IMR-90 (cell line): ENCODE measurements at regions not wholly inside any gene's neighbourhood (a gene's known extent, or its start where the extent isn't known, plus 50 kb on each side); places are given as distances from the start of the nearest gene placed in this dataset.

ENCODE experiments used
- ATAC-seq: fragments of 200-7000 bp; cut with Tn5 transposase; 2 replicates; pipeline ENCODE4 v1.9.1; 2020; ENCODE audit warnings: low read depth, mild to moderate bottlenecking, moderate library complexity
- BruUV-seq: library from RNA; stranded (reverse); fragments of 400-500 nt; replicated peaks from 2 replicates; lab custom pipeline; 2021; lab: Mats Ljungman, UMichigan
- CTCF ChIA-PET: fragments of 300-600 bp; formaldehyde crosslinking; extraction: SDS; loops from one replicate; lab custom pipeline; 2021; ENCODE audit warnings: antibody characterized with exemption; lab: Yijun Ruan, JAX
- POLR2A ChIA-PET: fragments of 300-600 bp; sonication (Branson Sonifier 250); formaldehyde crosslinking; loops from one replicate; lab custom pipeline; 2022; ENCODE audit warnings: antibody characterized with exemption; ENCODE audit not compliant: unreplicated experiment; lab: Charles Lee
- DNase-seq: peaks from one replicate; pipeline ENCODE4 v3.0.0; 2013
- H2AFZ ChIP-seq: replicated peaks from 2 replicates; pipeline ENCODE3; 2013; ENCODE audit warnings: low read length, mild to moderate bottlenecking; ENCODE audit not compliant: poor library complexity
- H2AK5ac ChIP-seq: 2 replicates; pipeline ENCODE4 v1.6.1; 2013; ENCODE audit warnings: low read depth, low read length, inconsistent platforms
- H2AK9ac ChIP-seq: replicated peaks from 2 replicates; pipeline ENCODE3; 2013; ENCODE audit warnings: mild to moderate bottlenecking, low read depth, low read length, moderate library complexity; ENCODE audit not compliant: poor library complexity
- H2BK120ac ChIP-seq: 2 replicates; pipeline ENCODE4 v1.6.1; 2013; ENCODE audit warnings: low read depth, low read length, inconsistent platforms
- H2BK15ac ChIP-seq: 3 replicates; pipeline ENCODE4 v1.6.1; 2013; ENCODE audit warnings: low read depth, low read length, inconsistent platforms
- H2BK20ac ChIP-seq: 2 replicates; pipeline ENCODE4 v1.6.1; 2013; ENCODE audit warnings: low read depth, mild to moderate bottlenecking, inconsistent platforms, low read length, moderate library complexity
- H2BK5ac ChIP-seq: 2 replicates; pipeline ENCODE4 v1.6.1; 2013; ENCODE audit warnings: mild to moderate bottlenecking, low read depth, low read length, inconsistent platforms; ENCODE audit not compliant: poor library complexity, severe bottlenecking
- H3K14ac ChIP-seq: replicated peaks from 2 replicates; pipeline ENCODE4 v1.6.1; 2013; ENCODE audit warnings: low read depth, low read length, inconsistent platforms
- H3K18ac ChIP-seq: 2 replicates; pipeline ENCODE4 v1.6.1; 2013; ENCODE audit warnings: low read depth, low read length, control low read depth
- H3K23ac ChIP-seq: 2 replicates; pipeline ENCODE4 v1.6.1; 2013; ENCODE audit warnings: low read depth, low read length, inconsistent platforms
- H3K27ac ChIP-seq: 2 replicates; pipeline ENCODE4 v1.5.1; 2013; ENCODE audit warnings: mild to moderate bottlenecking, control low read depth, low read length; ENCODE audit not compliant: insufficient read depth
- H3K27me3 ChIP-seq: 2 replicates; pipeline ENCODE4 v1.6.1; 2013; ENCODE audit warnings: low read length; ENCODE audit not compliant: control insufficient read depth, insufficient read depth
- H3K36me3 ChIP-seq: 2 replicates; pipeline ENCODE4 v1.6.1; 2013; ENCODE audit warnings: low read length, mixed read lengths; ENCODE audit not compliant: control insufficient read depth, insufficient read depth
- H3K4ac ChIP-seq: 2 replicates; pipeline ENCODE4 v1.6.1; 2013; ENCODE audit warnings: low read depth, low read length, inconsistent platforms
- H3K4me1 ChIP-seq: 2 replicates; pipeline ENCODE4 v1.6.1; 2013; ENCODE audit warnings: low read length, mixed read lengths; ENCODE audit not compliant: control insufficient read depth, insufficient read depth
- H3K4me2 ChIP-seq: 2 replicates; pipeline ENCODE4 v1.6.1; 2013; ENCODE audit warnings: low read depth, mild to moderate bottlenecking, control low read depth, low read length, moderate library complexity
- H3K4me3 ChIP-seq: 2 replicates; pipeline ENCODE4 v1.5.1; 2013; ENCODE audit warnings: low read depth, mild to moderate bottlenecking, control low read depth, low read length, moderate library complexity; ENCODE audit not compliant: insufficient read depth
- H3K56ac ChIP-seq: 2 replicates; pipeline ENCODE4 v1.6.1; 2013; ENCODE audit warnings: low read length, inconsistent platforms; ENCODE audit not compliant: insufficient read depth; ENCODE audit errors: extremely low read depth
- H3K79me1 ChIP-seq, 2 experiments: 2 replicates each; pipeline ENCODE4 v1.6.1; 2013; ENCODE audit warnings: low read length in 2 of 2, inconsistent platforms in 1 of 2, low read depth in 1 of 2
- H3K9ac ChIP-seq: 2 replicates; pipeline ENCODE4 v1.6.1; 2013; ENCODE audit warnings: low read depth, low read length, control low read depth
- H3K9me1 ChIP-seq: 2 replicates; pipeline ENCODE4 v1.6.1; 2013; ENCODE audit warnings: low read length, inconsistent platforms; ENCODE audit not compliant: insufficient read depth
- H3K9me3 ChIP-seq: 2 replicates; pipeline ENCODE4 v1.6.1; 2013; ENCODE audit warnings: low read length; ENCODE audit not compliant: control insufficient read depth, insufficient read depth
- H4K20me1 ChIP-seq: 2 replicates; pipeline ENCODE4 v1.6.1; 2013; ENCODE audit warnings: low read length, inconsistent platforms; ENCODE audit not compliant: insufficient read depth
- H4K5ac ChIP-seq: 2 replicates; pipeline ENCODE4 v1.6.1; 2013; ENCODE audit warnings: mild to moderate bottlenecking, low read depth, low read length, control low read depth
- H4K8ac ChIP-seq, 2 experiments: 2 replicates each; pipeline ENCODE4 v1.6.1; 2013; ENCODE audit warnings: low read depth in 2 of 2, low read length in 2 of 2, control low read depth in 1 of 2, inconsistent platforms in 1 of 2
- H4K91ac ChIP-seq: 2 replicates; pipeline ENCODE4 v1.6.1; 2013; ENCODE audit warnings: low read depth, low read length, inconsistent platforms; ENCODE audit not compliant: insufficient read depth
- BHLHE40 ChIP-seq: fragments of 150-350 bp; IDR thresholded peaks from 2 replicates; pipeline ENCODE4 v1.6.1; 2016; ENCODE audit warnings: mild to moderate bottlenecking, low read depth, low read length
- WGBS, 2 experiments: methylation state at CpG; one replicate each; pipeline versions ENCODE4 v1.1.5 to v1.1.7; 2013; ENCODE audit warnings: missing lambda C conversion rate in 2 of 2; ENCODE audit not compliant: insufficient read length in 1 of 2; ENCODE audit errors: extremely low coverage in 2 of 2; 5-methylcytosine and 5-hydroxymethylcytosine counted together
- dilution Hi-C: fragments of 300-500 bp; cut with HindIII; formaldehyde crosslinking; loops from one replicate; pipeline ENCODE4 v1.14.3; 2018; ENCODE audit warnings: low sequenced_read_pairs; ENCODE audit not compliant: unreplicated experiment
- in situ Hi-C: fragments of 300-500 bp; cut with MboI; formaldehyde crosslinking; loops from 3 replicates; pipeline ENCODE4 v1.14.3; 2019; ENCODE audit warnings: low sequenced_read_pairs, inconsistent platforms, mixed read lengths
- intact Hi-C: fragments of 100-400 bp; cut with micrococcal nuclease; formaldehyde crosslinking; loops from 2 replicates; pipeline ENCODE4 v1.10.0; 2022

GRCh38 chr1:110280126-110280525 lies 59.1 kb upstream of the RBM15 start:
- no peak overlapping the region for H3K9ac ChIP-seq
- no peaks in the 10 kb centered on the region for H3K79me1 ChIP-seq
- CTCF ChIA-PET = interaction anchor here (1.0 kb wide), 1 partner anchor 30 kb away, joined by 3 read pairs; no protein-coding TSS in a partner anchor
- no peak overlapping the region for H2AK9ac ChIP-seq
- no peaks in the 10 kb centered on the region for H4K20me1 ChIP-seq
- no peaks in the 10 kb centered on the region for H3K9me3 ChIP-seq
- H4K8ac ChIP-seq = no peak overlapping the region
- intact Hi-C loops = no loop called here
- ATAC-seq (no peak), DNase-seq (no peak)
- no TSS peak for BruUV-seq
- no peak for TF ChIP-seq BHLHE40
- POLR2A ChIA-PET = no interaction called here
- no peaks in the 10 kb centered on the region for H3K4me1 ChIP-seq
- no peaks in the 10 kb centered on the region for H3K36me3 ChIP-seq
- H3K27ac ChIP-seq = no peak overlapping the region
- in situ Hi-C loops = no loop called here
- no peak overlapping the region for H2BK20ac ChIP-seq
- H4K5ac ChIP-seq = no peak overlapping the region
- H2BK15ac ChIP-seq = no peak overlapping the region
- no peak overlapping the region for H3K56ac ChIP-seq
- no peak overlapping the region for H3K23ac ChIP-seq
- H3K27me3 ChIP-seq = peaks cover 35% of the 10 kb centered on the region
- no peaks in the 10 kb centered on the region for H3K9me1 ChIP-seq
- WGBS, 2 experiments = 42% methylated on average over 4 of the region's 7 CpGs; no CpG with 5 or more reads in 1 of the 2 experiments
- no peak overlapping the region for H3K4me2 ChIP-seq
- no peak overlapping the region for H4K91ac ChIP-seq
- H2AK5ac ChIP-seq = no peak overlapping the region
- H3K18ac ChIP-seq = no peak overlapping the region
- no peak overlapping the region for H3K4me3 ChIP-seq
- H3K14ac ChIP-seq = no peak overlapping the region
- no peak overlapping the region for H2BK120ac ChIP-seq
- no peak overlapping the region for H2AFZ ChIP-seq
- H2BK5ac ChIP-seq = no peak overlapping the region
- H3K4ac ChIP-seq = no peak overlapping the region
- dilution Hi-C loops = no loop called here
